T-helper 17 cell (primary cell): ENCODE measurements at regions not wholly inside any gene's neighbourhood (a gene's known extent, or its start where the extent isn't known, plus 50 kb on each side); places are given as distances from the start of the nearest gene placed in this dataset.

ENCODE experiments used
- ATAC-seq: fragments of 150-1000 bp; cut with Tn5 transposase; 2 replicates; pipeline ENCODE4 v1.10.0; 2021; ENCODE audit warnings: mild to moderate bottlenecking, moderate library complexity
- DNase-seq, 3 donors: peaks; one replicate each; pipeline versions ENCODE4 v3.0.0 to v3.0.0-alpha.2; 2020 to 2021
- H3K9me3 ChIP-seq: one replicate; pipeline ENCODE4 v1.7.0; 2013; ENCODE audit warnings: low read length, mild to moderate bottlenecking; ENCODE audit not compliant: control insufficient read depth, poor library complexity, severe bottlenecking
- H3K27ac Mint-ChIP-seq: one replicate; pipeline ENCODE4 v1.8.0; 2022; ENCODE audit warnings: mild to moderate bottlenecking, moderate library complexity, mixed read lengths
- H3K27me3 Mint-ChIP-seq: one replicate; pipeline ENCODE4 v1.8.0; 2022; ENCODE audit warnings: mixed read lengths
- H3K36me3 Mint-ChIP-seq: one replicate; pipeline ENCODE4 v1.8.0; 2022; ENCODE audit warnings: low read depth, mixed read lengths
- H3K4me1 Mint-ChIP-seq: one replicate; pipeline ENCODE4 v1.8.0; 2022; ENCODE audit warnings: mild to moderate bottlenecking, mixed read lengths
- H3K4me3 Mint-ChIP-seq: one replicate; pipeline ENCODE4 v1.8.0; 2022; ENCODE audit warnings: mild to moderate bottlenecking, moderate library complexity, mixed read lengths

GRCh38 chr6:56749632-56750151 lies 107.0 kb upstream of the DST start:
- no peaks in the 10 kb centered on the region for H3K9me3 ChIP-seq
- Mint-ChIP-seq H3K36me3 (peaks cover 3% of the 10 kb centered on the region), H3K27me3 (peaks cover 4% of the 10 kb centered on the region), H3K27ac (no peak overlapping the region), H3K4me1 (no peaks in the 10 kb centered on the region), H3K4me3 (no peak overlapping the region)
- ATAC-seq (no peak), DNase-seq (no peak)

GRCh38 chr6:56746767-56747504 lies 104.2 kb upstream of the DST start:
- DNase-seq (no peak), ATAC-seq (no peak)
- H3K9me3 ChIP-seq = no peaks in the 10 kb centered on the region
- H3K27me3 Mint-ChIP-seq = peaks cover 4% of the 10 kb centered on the region
- H3K36me3 Mint-ChIP-seq = no peaks in the 10 kb centered on the region
- no peak overlapping the region for H3K27ac Mint-ChIP-seq
- H3K4me1 Mint-ChIP-seq = peaks cover 2% of the 10 kb centered on the region
- H3K4me3 Mint-ChIP-seq = no peak overlapping the region

- Mint-ChIP-seq H3K27ac (no peak overlapping the region), H3K36me3 (no peaks in the 10 kb centered on the region), H3K4me3 (no peak overlapping the region), H3K27me3 (peaks cover 4% of the 10 kb centered on the region), H3K4me1 (peaks cover 2% of the 10 kb centered on the region)
- ATAC-seq = no peak
- H3K9me3 ChIP-seq = no peaks in the 10 kb centered on the region
- no peak for DNase-seq
Measured at GRCh38 chr6:56745971-56746370, 103.3 kb upstream of the DST start.

GRCh38 chr6:56745081-56745480 lies 102.4 kb upstream of the DST start:
- H3K4me1 Mint-ChIP-seq = peaks cover 2% of the 10 kb centered on the region
- H3K36me3 Mint-ChIP-seq = no peaks in the 10 kb centered on the region
- DNase-seq (no peak), ATAC-seq (no peak)
- H3K9me3 ChIP-seq = no peaks in the 10 kb centered on the region
- H3K4me3 Mint-ChIP-seq = no peak overlapping the region
- H3K27ac Mint-ChIP-seq = no peak overlapping the region
- H3K27me3 Mint-ChIP-seq = peaks cover 4% of the 10 kb centered on the region

GRCh38 chr6:56744528-56744927 lies 101.8 kb upstream of the DST start:
- no peak for ATAC-seq

GRCh38 chr6:56742122-56742791 lies 99.6 kb upstream of the DST start:
- H3K36me3 Mint-ChIP-seq = no peaks in the 10 kb centered on the region
- no peak for ATAC-seq
- no peak overlapping the region for H3K4me3 Mint-ChIP-seq
- H3K9me3 ChIP-seq = no peaks in the 10 kb centered on the region
- peaks cover 4% of the 10 kb centered on the region for H3K27me3 Mint-ChIP-seq
- no peak overlapping the region for H3K27ac Mint-ChIP-seq
- DNase-seq = no peak
- peaks cover 2% of the 10 kb centered on the region for H3K4me1 Mint-ChIP-seq

More at GRCh38 chr6:56744528-56744927, 101.8 kb upstream of the DST start:
- H3K27me3 Mint-ChIP-seq = peaks cover 4% of the 10 kb centered on the region
- no peaks in the 10 kb centered on the region for H3K9me3 ChIP-seq
- H3K36me3 Mint-ChIP-seq = no peaks in the 10 kb centered on the region
- DNase-seq = no peak
- no peak overlapping the region for H3K27ac Mint-ChIP-seq
- peaks cover 2% of the 10 kb centered on the region for H3K4me1 Mint-ChIP-seq
- no peak overlapping the region for H3K4me3 Mint-ChIP-seq

- peaks cover 2% of the 10 kb centered on the region for H3K4me1 Mint-ChIP-seq
- no peak for ATAC-seq
- no peak overlapping the region for H3K27ac Mint-ChIP-seq
- no peak for DNase-seq
- no peaks in the 10 kb centered on the region for H3K36me3 Mint-ChIP-seq
- H3K4me3 Mint-ChIP-seq = no peak overlapping the region
- peaks cover under 1% of the 10 kb centered on the region for H3K27me3 Mint-ChIP-seq
- H3K9me3 ChIP-seq = no peaks in the 10 kb centered on the region
Measured at GRCh38 chr6:56741472-56741871, 98.8 kb upstream of the DST start.

GRCh38 chr6:56739836-56740815 lies 97.4 kb upstream of the DST start:
- no peak overlapping the region for H3K27ac Mint-ChIP-seq

GRCh38 chr6:56736804-56737203 lies 94.1 kb upstream of the DST start:
- Mint-ChIP-seq H3K27me3 (no peaks in the 10 kb centered on the region), H3K4me1 (no peaks in the 10 kb centered on the region), H3K36me3 (no peaks in the 10 kb centered on the region), H3K27ac (no peak overlapping the region), H3K4me3 (no peak overlapping the region)
- no peak for ATAC-seq
- H3K9me3 ChIP-seq = no peaks in the 10 kb centered on the region
- no peak for DNase-seq

More at GRCh38 chr6:56739836-56740815, 97.4 kb upstream of the DST start:
- no peak for ATAC-seq
- Mint-ChIP-seq H3K36me3 (no peaks in the 10 kb centered on the region), H3K4me3 (no peak overlapping the region), H3K27me3 (no peaks in the 10 kb centered on the region), H3K4me1 (peaks cover 2% of the 10 kb centered on the region)
- no peak for DNase-seq
- no peaks in the 10 kb centered on the region for H3K9me3 ChIP-seq

GRCh38 chr6:56734335-56734734 lies 91.6 kb upstream of the DST start:
- H3K9me3 ChIP-seq = no peaks in the 10 kb centered on the region
- Mint-ChIP-seq H3K36me3 (no peaks in the 10 kb centered on the region), H3K27ac (no peak overlapping the region), H3K27me3 (peaks cover 6% of the 10 kb centered on the region), H3K4me3 (no peak overlapping the region), H3K4me1 (no peaks in the 10 kb centered on the region)
- DNase-seq (no peak), ATAC-seq (no peak)

- Mint-ChIP-seq H3K36me3 (no peaks in the 10 kb centered on the region), H3K4me1 (no peaks in the 10 kb centered on the region), H3K27me3 (peaks cover 6% of the 10 kb centered on the region), H3K27ac (no peak overlapping the region), H3K4me3 (no peak overlapping the region)
- ATAC-seq = no peak
- no peak for DNase-seq
- H3K9me3 ChIP-seq = no peaks in the 10 kb centered on the region
Measured at GRCh38 chr6:56733211-56733697, 90.6 kb upstream of the DST start.

GRCh38 chr6:56732517-56732916 lies 89.8 kb upstream of the DST start:
- Mint-ChIP-seq H3K27me3 (peaks cover 6% of the 10 kb centered on the region), H3K4me3 (no peak overlapping the region), H3K4me1 (no peaks in the 10 kb centered on the region), H3K36me3 (no peaks in the 10 kb centered on the region), H3K27ac (no peak overlapping the region)
- H3K9me3 ChIP-seq = no peaks in the 10 kb centered on the region
- DNase-seq (no peak), ATAC-seq (no peak)
